ENCODE measurements at regions not wholly inside any gene's neighbourhood (a gene's known extent, or its start where the extent isn't known, plus 50 kb on each side); places are given as distances from the start of the nearest gene placed in this dataset.
"Not testable (repeated sequence)": the region's sequence is repeated elsewhere in the genome, so short reads cannot be mapped to it uniquely, and the experiment has no call there.

DNA sequence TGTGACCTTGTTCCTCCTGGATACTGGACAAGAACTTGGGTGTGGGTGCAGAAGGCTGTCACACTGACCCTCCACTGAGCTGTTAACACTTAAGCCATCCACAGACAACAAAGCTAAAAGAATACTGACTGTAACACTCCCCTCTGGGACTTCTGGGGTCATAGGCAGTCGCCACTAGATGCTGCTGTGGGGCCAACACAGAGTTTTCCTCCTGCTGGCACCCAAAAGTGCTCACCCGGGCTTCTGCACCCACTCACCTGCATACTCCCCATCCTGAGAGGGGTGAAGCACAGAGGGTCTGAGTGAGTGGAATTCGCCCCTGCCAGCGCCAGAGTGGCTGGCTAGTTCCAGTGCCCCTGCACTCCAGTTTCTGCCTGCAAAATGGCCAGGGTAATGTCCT is 422.4 kb upstream of the LMO3 start:
- Mint-ChIP-seq H3K36me3 (ENCODE audit: low read depth) (no peaks in the 10 kb centered on the region), H3K4me3 (no peak overlapping the region), H3K9me3 (peaks cover 18% of the 10 kb centered on the region), H3K27ac (no peak overlapping the region), H3K4me1 (ENCODE audit: low read depth) (no peaks in the 10 kb centered on the region), H3K27me3 (ENCODE audit: insufficient read depth) (no peaks in the 10 kb centered on the region)
- intact Hi-C loops (cut with micrococcal nuclease), result no loop called here
- no peak for DNase-seq (ENCODE audit: low spot score)

DNA sequence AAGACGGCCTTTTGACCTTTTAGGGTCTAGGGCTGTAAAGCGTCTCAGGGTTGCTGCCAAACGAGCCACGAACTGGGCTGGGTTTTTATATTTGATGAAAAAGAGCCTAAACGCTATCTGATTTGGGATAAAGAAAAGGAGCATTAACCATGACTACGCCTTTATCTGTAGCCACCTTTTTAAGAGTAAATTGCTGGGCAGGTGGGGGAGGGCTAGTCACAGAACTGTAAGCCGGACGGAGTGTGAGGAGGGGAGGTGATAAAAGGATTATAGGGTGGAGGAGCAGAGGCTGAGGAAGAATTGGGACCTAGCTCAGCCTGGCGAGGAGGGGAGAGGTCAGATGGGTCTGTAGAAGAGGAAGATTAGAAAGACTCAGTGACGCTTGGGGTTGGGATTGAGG is 419.5 kb upstream of the LMO3 start:
- H3K36me3 Mint-ChIP-seq (ENCODE audit: low read depth); DNase-seq (ENCODE audit: low spot score); H3K4me3 Mint-ChIP-seq; intact Hi-C loops (cut with micrococcal nuclease); H3K27me3 Mint-ChIP-seq (ENCODE audit: insufficient read depth); H3K27ac Mint-ChIP-seq; H3K4me1 Mint-ChIP-seq (ENCODE audit: low read depth): not testable (repeated sequence)
- H3K9me3 Mint-ChIP-seq, result peaks cover 18% of the 10 kb centered on the region

DNA sequence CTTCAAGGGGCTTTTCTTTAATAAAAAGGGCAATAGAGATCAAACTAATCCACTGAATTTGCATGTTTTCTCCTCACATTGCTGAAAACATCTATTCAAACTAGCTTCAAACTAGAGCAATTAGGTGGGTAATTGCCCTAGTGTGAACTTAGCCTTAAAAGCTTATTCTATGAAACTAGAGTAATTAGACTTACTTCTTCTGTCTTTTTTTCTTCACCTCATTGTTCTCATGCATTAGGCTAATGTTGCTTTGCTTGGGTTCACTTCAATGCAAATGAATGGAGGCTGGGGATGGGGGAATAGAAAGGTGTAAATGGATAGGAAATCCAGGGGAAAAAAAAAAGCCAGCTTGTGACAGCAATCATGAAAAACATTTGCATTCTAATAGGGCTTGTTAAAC is 414.8 kb upstream of the LMO3 start:
- peaks cover 18% of the 10 kb centered on the region for H3K9me3 Mint-ChIP-seq
- H3K27ac Mint-ChIP-seq, result no peak overlapping the region
- H3K27me3 Mint-ChIP-seq (ENCODE audit: insufficient read depth), result no peaks in the 10 kb centered on the region
- no peak overlapping the region for H3K4me3 Mint-ChIP-seq
- intact Hi-C loops (cut with micrococcal nuclease), result no loop called here
- no peaks in the 10 kb centered on the region for H3K4me1 Mint-ChIP-seq (ENCODE audit: low read depth)
- no peaks in the 10 kb centered on the region for H3K36me3 Mint-ChIP-seq (ENCODE audit: low read depth)
- no peak for DNase-seq (ENCODE audit: low spot score)

DNA sequence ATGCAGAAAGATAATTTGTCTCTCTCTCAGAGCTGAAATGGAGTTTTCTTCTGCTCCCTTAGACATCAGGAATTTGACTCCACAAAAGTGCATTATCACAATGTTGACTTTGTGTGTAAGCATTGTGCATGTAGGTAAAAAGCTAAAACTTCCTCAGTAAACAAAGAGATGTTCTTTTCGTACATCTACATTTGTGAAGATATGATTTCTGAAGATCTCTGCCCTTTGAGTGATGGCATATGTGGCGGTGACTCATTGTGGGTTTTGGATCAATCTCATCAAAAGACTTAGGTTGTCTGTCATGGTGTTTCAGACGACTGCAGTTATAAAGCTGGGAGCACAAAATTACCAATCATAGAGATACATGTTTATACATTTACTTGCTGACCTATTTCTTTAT is 411.4 kb upstream of the LMO3 start:
- DNase-seq (ENCODE audit: low spot score), result no peak
- Mint-ChIP-seq H3K27ac (no peak overlapping the region), H3K4me3 (no peak overlapping the region), H3K4me1 (ENCODE audit: low read depth) (no peaks in the 10 kb centered on the region), H3K27me3 (ENCODE audit: insufficient read depth) (no peaks in the 10 kb centered on the region), H3K36me3 (ENCODE audit: low read depth) (no peaks in the 10 kb centered on the region), H3K9me3 (peaks cover 14% of the 10 kb centered on the region)
- intact Hi-C loops (cut with micrococcal nuclease), result no loop called here

DNA sequence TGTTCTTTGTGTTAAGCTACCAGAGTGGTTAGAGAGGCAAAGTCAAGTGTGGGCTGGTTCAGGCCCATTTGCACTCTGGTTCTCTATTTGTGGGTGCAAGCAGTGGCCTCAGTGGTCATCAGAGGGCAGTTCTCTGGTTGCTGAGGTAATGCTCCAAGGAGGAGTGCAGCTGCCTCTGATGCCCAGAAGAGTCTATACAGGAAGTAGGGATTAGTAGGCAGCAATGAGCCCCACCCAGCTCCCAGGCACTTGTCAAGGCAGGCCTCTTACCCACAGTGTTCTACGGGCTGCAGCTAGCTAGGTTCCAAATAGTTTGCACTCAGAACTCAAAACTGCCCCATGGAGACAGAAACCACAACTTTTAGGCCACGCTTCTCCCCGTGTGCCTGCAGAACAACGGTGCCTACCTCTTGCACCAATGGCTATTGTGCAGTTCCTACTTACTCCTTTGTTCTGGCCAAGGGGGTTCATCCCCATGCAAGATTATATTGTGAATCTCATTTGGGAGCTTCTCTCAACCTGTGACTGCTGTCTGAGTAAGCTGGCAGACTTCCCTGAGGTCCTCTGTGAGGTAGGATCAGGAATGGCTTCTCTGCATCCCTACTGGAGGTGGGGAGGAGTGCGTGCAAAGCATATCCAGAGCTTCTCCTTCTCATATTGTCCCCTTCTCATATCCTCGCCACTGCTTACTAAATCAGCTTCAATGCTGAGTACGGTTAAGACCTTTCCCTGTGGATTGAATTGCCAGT is 410.3 kb upstream of the LMO3 start:
- Mint-ChIP-seq H3K9me3 (peaks cover 14% of the 10 kb centered on the region), H3K4me3 (no peak overlapping the region), H3K27me3 (ENCODE audit: insufficient read depth) (no peaks in the 10 kb centered on the region), H3K27ac (no peak overlapping the region), H3K36me3 (ENCODE audit: low read depth) (no peaks in the 10 kb centered on the region), H3K4me1 (ENCODE audit: low read depth) (no peaks in the 10 kb centered on the region)
- intact Hi-C loops (cut with micrococcal nuclease), result no loop called here
- DNase-seq (ENCODE audit: low spot score), result no peak

DNA sequence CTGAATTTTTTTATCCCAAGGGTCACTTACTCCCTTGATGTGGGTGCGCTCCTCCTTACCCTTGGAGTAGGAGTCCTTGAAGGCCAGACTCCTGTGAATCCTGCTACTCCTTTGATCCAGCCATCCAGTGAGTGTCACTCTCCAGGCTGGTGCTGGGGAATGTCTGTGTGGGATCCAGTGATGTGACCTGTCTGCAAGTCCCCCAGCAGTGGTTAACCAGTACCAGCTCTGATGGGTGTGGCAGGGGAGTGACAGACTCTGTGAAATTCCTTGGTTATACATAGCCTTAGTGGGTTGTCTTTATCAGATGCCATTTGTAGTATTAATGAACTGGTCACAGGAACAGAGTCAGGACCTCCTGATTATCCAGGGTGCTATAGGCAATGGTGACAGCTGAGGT is 409.5 kb upstream of the LMO3 start:
- Mint-ChIP-seq H3K27me3 (ENCODE audit: insufficient read depth) (no peaks in the 10 kb centered on the region), H3K9me3 (peaks cover 14% of the 10 kb centered on the region), H3K4me3 (no peak overlapping the region), H3K4me1 (ENCODE audit: low read depth) (no peaks in the 10 kb centered on the region), H3K36me3 (ENCODE audit: low read depth) (no peaks in the 10 kb centered on the region), H3K27ac (no peak overlapping the region)
- intact Hi-C loops (cut with micrococcal nuclease), result no loop called here
- DNase-seq (ENCODE audit: low spot score), result no peak

DNA sequence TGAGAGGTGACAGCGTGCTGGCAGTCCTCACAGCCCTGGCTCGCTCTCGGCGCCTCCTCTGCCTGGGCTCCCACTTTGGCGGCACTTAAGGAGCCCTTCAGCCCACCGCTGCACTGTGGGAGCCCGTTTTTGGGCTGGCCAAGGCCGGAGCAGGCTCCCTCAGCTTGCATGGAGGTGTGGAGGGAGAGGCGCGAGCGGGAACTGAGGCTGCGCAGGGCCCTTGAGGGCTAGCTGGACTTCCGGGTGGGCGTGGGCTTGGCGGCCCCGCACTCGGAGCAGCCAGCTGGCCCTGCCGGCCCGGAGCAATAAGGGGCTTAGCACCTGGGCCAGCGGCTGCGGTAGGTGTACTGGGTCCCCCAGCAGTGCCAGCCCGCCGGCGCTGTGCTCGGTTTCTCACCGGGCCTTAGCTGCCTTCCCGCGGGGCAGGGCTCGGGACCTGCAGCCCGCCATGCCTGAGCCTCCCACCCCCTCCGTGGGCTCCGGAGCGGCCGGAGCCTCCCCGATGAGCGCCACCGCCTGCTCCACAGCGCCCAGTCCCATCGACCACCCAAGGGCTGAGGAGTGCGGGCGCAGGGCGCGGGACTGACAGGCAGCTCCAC is 401.6 kb upstream of the LMO3 start:
- H3K4me1 Mint-ChIP-seq (ENCODE audit: low read depth); H3K4me3 Mint-ChIP-seq; H3K27ac Mint-ChIP-seq; H3K9me3 Mint-ChIP-seq; H3K36me3 Mint-ChIP-seq (ENCODE audit: low read depth); intact Hi-C loops (cut with micrococcal nuclease); DNase-seq (ENCODE audit: low spot score); H3K27me3 Mint-ChIP-seq (ENCODE audit: insufficient read depth): not testable (repeated sequence)

DNA sequence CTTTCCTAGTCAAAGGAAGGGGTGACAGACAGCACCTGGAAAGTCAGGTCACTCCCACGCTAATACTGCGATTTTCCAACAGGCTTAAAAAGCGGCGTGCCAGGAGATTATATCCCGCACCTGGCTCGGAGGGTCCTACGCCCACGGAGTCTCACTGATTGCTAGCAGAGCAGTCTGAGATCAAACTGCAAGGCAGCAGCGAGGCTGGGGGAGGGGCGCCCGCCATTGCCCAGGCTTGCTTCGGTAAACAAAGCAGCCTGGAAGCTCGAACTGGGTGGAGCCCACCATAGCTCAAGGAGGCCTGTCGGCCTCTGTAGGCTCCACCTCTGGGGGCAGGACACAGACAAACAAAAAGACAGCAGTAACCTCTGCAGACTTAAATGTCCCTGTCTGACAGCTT is 392.6 kb upstream of the LMO3 start:
- H3K9me3 Mint-ChIP-seq, result peaks cover 20% of the 10 kb centered on the region
- H3K4me1 Mint-ChIP-seq (ENCODE audit: low read depth); intact Hi-C loops (cut with micrococcal nuclease); H3K4me3 Mint-ChIP-seq; DNase-seq (ENCODE audit: low spot score); H3K36me3 Mint-ChIP-seq (ENCODE audit: low read depth); H3K27me3 Mint-ChIP-seq (ENCODE audit: insufficient read depth); H3K27ac Mint-ChIP-seq: not testable (repeated sequence)

DNA sequence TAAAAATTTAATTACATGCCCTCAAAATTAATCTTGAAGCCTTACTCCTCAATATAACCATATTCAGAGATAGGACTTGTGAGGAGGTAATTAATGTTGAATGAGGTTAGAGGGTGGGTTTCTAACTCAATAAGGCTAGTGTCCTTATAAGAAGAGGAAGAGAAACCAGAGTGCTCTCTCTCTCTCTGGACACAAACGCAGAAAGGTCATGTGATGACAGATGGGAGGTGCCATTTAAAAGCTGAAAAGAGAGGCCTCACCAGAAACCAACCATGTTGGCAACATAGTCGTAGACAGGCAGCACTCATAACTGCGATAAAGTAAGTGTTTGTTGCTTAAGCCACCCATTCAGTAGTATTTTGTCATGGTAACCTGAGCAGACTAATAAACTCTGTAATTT is 378.5 kb upstream of the LMO3 start:
- Mint-ChIP-seq H3K9me3 (peaks cover 26% of the 10 kb centered on the region), H3K4me3 (no peak overlapping the region), H3K27ac (no peak overlapping the region), H3K36me3 (ENCODE audit: low read depth) (no peaks in the 10 kb centered on the region), H3K27me3 (ENCODE audit: insufficient read depth) (no peaks in the 10 kb centered on the region), H3K4me1 (ENCODE audit: low read depth) (no peaks in the 10 kb centered on the region)
- DNase-seq (ENCODE audit: low spot score), result no peak
- intact Hi-C loops (cut with micrococcal nuclease), result no loop called here

DNA sequence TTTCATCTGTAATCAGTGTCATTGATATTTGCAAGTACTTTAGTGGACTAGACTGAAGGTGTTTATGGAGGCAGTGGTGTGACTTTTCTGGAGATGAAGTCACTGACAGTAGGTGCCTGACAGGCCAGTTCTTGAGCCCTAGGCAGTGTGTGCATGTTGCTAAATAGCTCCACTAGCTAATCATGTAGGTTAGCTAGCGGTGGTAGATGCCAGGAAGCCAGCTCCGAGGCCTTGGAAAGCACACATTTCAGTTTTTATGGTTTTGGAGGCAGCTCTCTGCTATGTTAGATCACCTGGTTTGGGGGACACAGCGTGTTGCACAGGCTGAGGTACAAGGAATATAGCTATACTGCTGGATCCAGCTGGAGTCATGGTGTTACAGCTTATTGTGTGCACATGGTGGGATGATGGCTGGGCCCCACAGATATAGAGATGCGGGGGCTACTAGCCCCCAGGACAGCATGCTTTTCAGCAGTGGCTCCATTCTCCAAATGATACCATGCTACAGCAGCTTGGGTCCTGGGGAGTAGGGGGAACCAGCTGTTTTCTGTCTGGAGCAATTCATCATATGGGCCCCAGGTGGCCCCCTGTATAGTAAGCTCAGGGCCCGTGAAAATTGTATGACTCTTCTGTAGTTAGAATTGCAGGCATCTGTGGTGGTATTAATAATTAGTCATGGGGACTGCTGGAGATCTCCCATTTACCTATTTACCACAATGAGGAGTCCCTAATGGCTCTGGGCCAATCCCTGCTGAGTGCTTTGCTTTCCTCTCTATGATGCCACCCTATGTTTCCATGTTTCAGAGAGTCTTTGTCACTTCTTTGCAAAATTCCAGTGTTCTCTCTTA is 367.2 kb upstream of the LMO3 start:
- Mint-ChIP-seq H3K27me3 (ENCODE audit: insufficient read depth) (no peaks in the 10 kb centered on the region), H3K27ac (no peak overlapping the region), H3K36me3 (ENCODE audit: low read depth) (no peaks in the 10 kb centered on the region), H3K4me3 (no peak overlapping the region), H3K4me1 (ENCODE audit: low read depth) (no peaks in the 10 kb centered on the region), H3K9me3 (peaks cover 12% of the 10 kb centered on the region)
- DNase-seq (ENCODE audit: low spot score), result no peak
- intact Hi-C loops (cut with micrococcal nuclease), result no loop called here

DNA sequence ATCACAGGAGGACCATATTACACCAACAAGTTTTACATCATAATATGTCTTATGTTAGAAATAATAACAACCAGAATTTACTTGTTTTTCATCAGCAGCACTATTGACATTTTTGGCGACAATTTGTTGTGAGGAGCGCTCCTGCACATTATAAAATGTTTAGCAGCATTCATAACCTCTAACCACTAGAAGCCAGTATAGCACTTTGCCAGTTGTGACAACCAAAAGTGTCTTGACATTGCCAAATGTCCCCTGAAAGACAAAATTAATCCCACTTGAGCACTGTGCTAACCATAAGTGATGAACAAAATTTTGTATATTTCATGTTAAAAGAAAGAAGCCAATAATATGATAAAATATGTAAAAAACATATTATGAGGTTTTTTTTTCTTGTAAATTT is 356.9 kb upstream of the LMO3 start:
- H3K4me3 Mint-ChIP-seq, result no peak overlapping the region
- peaks cover 18% of the 10 kb centered on the region for H3K9me3 Mint-ChIP-seq
- no peaks in the 10 kb centered on the region for H3K4me1 Mint-ChIP-seq (ENCODE audit: low read depth)
- H3K36me3 Mint-ChIP-seq (ENCODE audit: low read depth), result no peaks in the 10 kb centered on the region
- no peak overlapping the region for H3K27ac Mint-ChIP-seq
- intact Hi-C loops (cut with micrococcal nuclease), result no loop called here
- no peak for DNase-seq (ENCODE audit: low spot score)
- H3K27me3 Mint-ChIP-seq (ENCODE audit: insufficient read depth), result no peaks in the 10 kb centered on the region

DNA sequence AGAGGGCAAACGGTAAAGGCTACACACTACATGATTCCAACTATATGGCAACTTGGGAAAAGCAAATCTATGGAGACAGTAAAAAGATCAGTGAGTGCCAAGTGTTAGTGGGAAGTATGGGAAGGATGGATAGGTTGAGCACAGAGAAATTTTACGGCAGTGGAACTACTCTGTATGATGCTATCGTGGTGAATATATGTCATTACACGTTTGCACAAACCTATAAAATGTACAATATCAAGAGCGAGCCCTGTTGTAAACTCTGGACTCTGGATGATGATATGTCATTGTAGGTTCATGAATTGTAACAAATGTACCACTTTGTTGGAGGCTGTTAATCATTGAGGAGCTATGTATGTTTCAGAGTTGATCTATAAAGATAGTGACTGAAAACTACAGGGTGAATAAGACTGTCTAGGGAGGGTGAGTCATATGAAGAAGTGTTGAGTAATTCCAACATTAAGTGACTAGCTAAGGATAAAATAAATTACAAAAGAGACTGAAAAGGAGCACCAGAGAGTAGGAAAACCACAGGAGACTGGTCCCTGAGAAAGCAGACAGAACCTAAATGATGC is 349.2 kb upstream of the LMO3 start:
- intact Hi-C loops (cut with micrococcal nuclease), result no loop called here
- H3K4me3 Mint-ChIP-seq, result no peak overlapping the region
- H3K27me3 Mint-ChIP-seq (ENCODE audit: insufficient read depth), result no peaks in the 10 kb centered on the region

More for the DNA sequence above, 349.2 kb upstream of the LMO3 start:
- no peaks in the 10 kb centered on the region for H3K36me3 Mint-ChIP-seq (ENCODE audit: low read depth)
- no peak overlapping the region for H3K27ac Mint-ChIP-seq
- H3K4me1 Mint-ChIP-seq (ENCODE audit: low read depth), result no peaks in the 10 kb centered on the region
- peaks cover 19% of the 10 kb centered on the region for H3K9me3 Mint-ChIP-seq
- DNase-seq (ENCODE audit: low spot score), result no peak
